ENCODE measurements at regions not wholly inside any gene's neighbourhood (a gene's known extent, or its start where the extent isn't known, plus 50 kb on each side); places are given as distances from the start of the nearest gene placed in this dataset.
A peak's percentile ranks its signal among the peaks of the same experiment; 100 is the strongest.

DNA sequence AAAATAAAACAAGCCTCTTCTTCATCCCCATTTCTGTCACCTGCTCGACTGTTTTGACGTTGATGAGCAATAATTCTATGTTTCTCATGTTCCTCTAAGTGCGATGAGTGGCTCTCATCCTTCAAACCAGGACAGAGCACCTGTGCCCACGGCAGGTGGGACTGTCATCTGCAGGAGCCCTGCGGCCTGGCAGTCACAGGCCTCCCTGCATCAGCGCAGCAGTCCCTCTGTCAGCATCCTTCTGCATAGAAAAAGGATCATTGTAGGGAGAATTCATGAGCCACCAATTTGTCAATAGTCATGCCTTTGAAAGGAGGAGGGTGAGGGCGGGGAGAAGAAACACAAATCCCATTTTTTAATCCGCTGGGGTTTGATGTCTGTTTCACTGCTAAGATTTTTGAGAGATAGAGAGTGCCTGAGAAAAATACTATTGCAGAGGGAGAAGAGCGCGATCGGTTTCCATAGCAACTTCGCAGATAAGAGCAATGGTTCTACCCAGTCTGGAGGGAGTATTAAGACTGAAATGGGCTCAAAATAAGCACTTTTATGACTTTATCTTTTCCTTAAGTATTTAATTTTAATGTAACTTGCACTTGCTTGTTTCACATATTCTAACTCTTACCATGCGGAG, 234.3 kb upstream of the NCKAP5 start:
- TF ChIP-seq CTCF (IDR thresholded peaks at IDR 0.05; ENCODE audit: poor library complexity, severe bottlenecking) (peak; percentile 18), MXI1 (conservative IDR thresholded peaks at IDR 0.05; ENCODE audit: poor library complexity, severe bottlenecking) (no peak), EZH2 (IDR thresholded peaks at IDR 0.05; ENCODE audit: borderline replicate concordance, insufficient read depth, low read length, poor library complexity, severe bottlenecking) (no peak), RAD21 (conservative IDR thresholded peaks at IDR 0.05) (no peak), EP300 (conservative IDR thresholded peaks at IDR 0.05; ENCODE audit: poor library complexity, severe bottlenecking) (peak; percentile 67), POLR2AphosphoS5 (IDR thresholded peaks at IDR 0.05) (no peak), SMC3 (conservative IDR thresholded peaks at IDR 0.05; ENCODE audit: poor library complexity) (no peak)
- TF ChIP-seq, protein P1, sequence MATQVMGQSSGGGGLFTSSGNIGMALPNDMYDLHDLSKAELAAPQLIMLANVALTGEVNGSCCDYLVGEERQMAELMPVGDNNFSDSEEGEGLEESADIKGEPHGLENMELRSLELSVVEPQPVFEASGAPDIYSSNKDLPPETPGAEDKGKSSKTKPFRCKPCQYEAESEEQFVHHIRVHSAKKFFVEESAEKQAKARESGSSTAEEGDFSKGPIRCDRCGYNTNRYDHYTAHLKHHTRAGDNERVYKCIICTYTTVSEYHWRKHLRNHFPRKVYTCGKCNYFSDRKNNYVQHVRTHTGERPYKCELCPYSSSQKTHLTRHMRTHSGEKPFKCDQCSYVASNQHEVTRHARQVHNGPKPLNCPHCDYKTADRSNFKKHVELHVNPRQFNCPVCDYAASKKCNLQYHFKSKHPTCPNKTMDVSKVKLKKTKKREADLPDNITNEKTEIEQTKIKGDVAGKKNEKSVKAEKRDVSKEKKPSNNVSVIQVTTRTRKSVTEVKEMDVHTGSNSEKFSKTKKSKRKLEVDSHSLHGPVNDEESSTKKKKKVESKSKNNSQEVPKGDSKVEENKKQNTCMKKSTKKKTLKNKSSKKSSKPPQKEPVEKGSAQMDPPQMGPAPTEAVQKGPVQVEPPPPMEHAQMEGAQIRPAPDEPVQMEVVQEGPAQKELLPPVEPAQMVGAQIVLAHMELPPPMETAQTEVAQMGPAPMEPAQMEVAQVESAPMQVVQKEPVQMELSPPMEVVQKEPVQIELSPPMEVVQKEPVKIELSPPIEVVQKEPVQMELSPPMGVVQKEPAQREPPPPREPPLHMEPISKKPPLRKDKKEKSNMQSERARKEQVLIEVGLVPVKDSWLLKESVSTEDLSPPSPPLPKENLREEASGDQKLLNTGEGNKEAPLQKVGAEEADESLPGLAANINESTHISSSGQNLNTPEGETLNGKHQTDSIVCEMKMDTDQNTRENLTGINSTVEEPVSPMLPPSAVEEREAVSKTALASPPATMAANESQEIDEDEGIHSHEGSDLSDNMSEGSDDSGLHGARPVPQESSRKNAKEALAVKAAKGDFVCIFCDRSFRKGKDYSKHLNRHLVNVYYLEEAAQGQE (IDR thresholded peaks at IDR 0.05; ENCODE audit: borderline replicate concordance) = no peak
